Aorta (tissue), 5 donors: ENCODE measurements at regions not wholly inside any gene's neighbourhood (a gene's known extent, or its start where the extent isn't known, plus 50 kb on each side); places are given as distances from the start of the nearest gene placed in this dataset.

ENCODE experiments used
- ATAC-seq: fragments of 200-7000 bp; cut with Tn5 transposase; one replicate; pipeline ENCODE4 v1.9.1; 2022; ENCODE audit warnings: moderate library complexity; ENCODE audit not compliant: low FRiP score
- DNase-seq, 2 donors: peaks; one replicate each; pipeline ENCODE4 v3.0.0-alpha.2; 2020
- H3K27ac ChIP-seq, 2 donors: one replicate each; pipeline ENCODE4 v1.5.1; 2013; ENCODE audit warnings: low read length in 2 of 2, mild to moderate bottlenecking in 2 of 2, moderate library complexity in 2 of 2, control low read depth in 1 of 2, inconsistent platforms in 1 of 2, low read depth in 1 of 2
- H3K27me3 ChIP-seq, 2 donors: one replicate each; pipeline ENCODE4 v1.6.1; 2013; ENCODE audit warnings: control low read depth in 1 of 2, low read length in 1 of 2, mild to moderate bottlenecking in 1 of 2, moderate library complexity in 1 of 2; ENCODE audit not compliant: insufficient read depth in 2 of 2, control insufficient read depth in 1 of 2
- H3K36me3 ChIP-seq, 2 donors: one replicate each; pipeline ENCODE4 v1.6.1; 2013; ENCODE audit warnings: control low read depth in 1 of 2, low read length in 1 of 2, mild to moderate bottlenecking in 1 of 2; ENCODE audit not compliant: insufficient read depth in 2 of 2, control insufficient read depth in 1 of 2
- H3K4me1 ChIP-seq, 2 donors: one replicate each; pipeline ENCODE4 v1.6.1; 2013; ENCODE audit warnings: low read length in 2 of 2, control low read depth in 1 of 2, mild to moderate bottlenecking in 1 of 2, moderate library complexity in 1 of 2; ENCODE audit not compliant: insufficient read depth in 2 of 2, control insufficient read depth in 1 of 2
- H3K4me3 ChIP-seq, 2 donors: one replicate each; pipeline ENCODE4 v1.5.1; 2013; ENCODE audit warnings: low read length in 2 of 2, control low read depth in 1 of 2, mild to moderate bottlenecking in 1 of 2
- H3K9me3 ChIP-seq: one replicate; pipeline ENCODE4 v1.6.1; 2013; ENCODE audit warnings: mild to moderate bottlenecking, low read length; ENCODE audit not compliant: control insufficient read depth
- WGBS, 2 donors: extraction: QIAGEN DNeasy Blood & Tissue Kit; methylation state at CpG; one replicate each; pipeline ENCODE4 v1.1.7; 2013; 5-methylcytosine and 5-hydroxymethylcytosine counted together
- intact Hi-C, 2 donors: fragments of 100-400 bp; cut with DNase I; formaldehyde crosslinking; loops; one replicate each; pipeline versions ENCODE4 v1.14.2 to v1.15.0; 2022
- donor health status: healthy with polysubstance abuse.
- donor health status: Bipolar disorder and iron deficiency.
- donor health status: DM: no; HTN: no; CAD: no.
- donor health status: DM: no; HTN: no; CAD: no.
- donor health status: DM: yes; HTN: yes; CAD: no.

GRCh38 chr2:15850534-15850933 is 89.8 kb upstream of the MYCN start:
- ATAC-seq (no peak), DNase-seq (no peak)
- no peaks in the 10 kb centered on the region for H3K9me3 ChIP-seq
- WGBS, 2 donors: 85 to 88% methylated on average over 1 of the region's 1 CpG
- no peak overlapping the region for H3K27ac ChIP-seq
- no peaks in the 10 kb centered on the region for H3K4me1 ChIP-seq
- intact Hi-C loops: no loop called here
- no peaks in the 10 kb centered on the region for H3K36me3 ChIP-seq
- H3K4me3 ChIP-seq: no peak overlapping the region
- H3K27me3 ChIP-seq: no peaks in the 10 kb centered on the region

GRCh38 chr2:15851076-15851693 is 89.2 kb upstream of the MYCN start:
- Histone ChIP-seq H3K4me3 (no peak overlapping the region), H3K4me1 (no peaks in the 10 kb centered on the region), H3K36me3 (no peaks in the 10 kb centered on the region), H3K9me3 (no peaks in the 10 kb centered on the region), H3K27me3 (no peaks in the 10 kb centered on the region), H3K27ac (no peak overlapping the region)
- DNase-seq (no peak), ATAC-seq (no peak)
- 86 to 91% methylated on average over 10 of the region's 10 CpGs for WGBS, 2 donors
- intact Hi-C loops: no loop called here

GRCh38 chr2:15852811-15853210 is 87.5 kb upstream of the MYCN start:
- no peak overlapping the region for H3K4me3 ChIP-seq
- no peak for ATAC-seq
- H3K4me1 ChIP-seq: no peaks in the 10 kb centered on the region
- intact Hi-C loops: no loop called here
- H3K27me3 ChIP-seq: no peaks in the 10 kb centered on the region
- no peak for DNase-seq
- 60 to 81% methylated on average over 2 of the region's 2 CpGs for WGBS, 2 donors
- no peaks in the 10 kb centered on the region for H3K36me3 ChIP-seq
- H3K9me3 ChIP-seq: no peaks in the 10 kb centered on the region
- no peak overlapping the region for H3K27ac ChIP-seq

DNA sequence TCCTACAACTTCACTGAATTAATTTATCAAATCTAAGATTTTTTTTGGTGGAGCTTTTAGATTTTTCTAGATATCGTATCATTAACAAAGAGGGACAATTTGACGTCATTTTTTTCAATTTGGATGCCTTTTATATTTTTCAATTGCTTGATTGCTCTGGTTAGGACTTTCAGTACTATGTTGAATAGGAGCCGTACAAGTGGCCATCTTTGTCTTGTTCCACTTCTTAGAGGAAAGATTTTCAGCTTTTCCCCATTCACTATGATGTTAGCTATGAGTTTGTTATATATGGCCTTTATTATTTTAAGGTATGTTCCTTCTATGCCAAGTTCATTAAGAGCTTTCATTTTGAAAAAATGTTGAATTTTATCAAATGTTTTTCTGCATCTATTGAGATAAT is 86.4 kb upstream of the MYCN start:
- no peak for ATAC-seq
- no peak overlapping the region for H3K27ac ChIP-seq
- no peak for DNase-seq
- no peaks in the 10 kb centered on the region for H3K27me3 ChIP-seq
- H3K9me3 ChIP-seq: no peaks in the 10 kb centered on the region
- no peaks in the 10 kb centered on the region for H3K4me1 ChIP-seq
- no peaks in the 10 kb centered on the region for H3K36me3 ChIP-seq
- 52 to 57% methylated on average over 3 of the region's 3 CpGs for WGBS, 2 donors
- intact Hi-C loops: no loop called here
- no peak overlapping the region for H3K4me3 ChIP-seq

DNA sequence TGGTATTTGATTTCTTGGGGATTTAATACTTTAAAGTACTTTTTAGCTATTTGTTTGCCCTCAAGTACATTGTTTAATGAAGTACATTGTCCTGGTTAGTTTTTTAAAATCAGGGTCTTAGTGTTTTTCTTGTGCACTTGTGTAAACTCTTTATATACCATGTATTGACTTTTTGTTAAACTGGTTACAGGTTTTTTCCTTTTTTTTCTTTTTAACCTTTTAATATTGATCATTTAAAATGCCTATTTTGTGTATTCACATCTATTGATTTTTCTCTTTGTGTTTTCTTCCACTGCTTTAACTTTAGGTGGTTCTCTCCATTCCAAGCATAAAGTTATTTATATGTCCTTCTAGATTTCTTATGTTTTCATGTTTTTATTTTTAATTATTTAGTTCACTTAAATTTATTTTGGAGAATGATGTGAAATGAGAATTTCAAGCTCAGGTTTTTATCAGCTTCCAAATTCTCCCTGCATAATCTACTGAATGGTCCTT is 84.5 kb upstream of the MYCN start:
- H3K9me3 ChIP-seq: no peaks in the 10 kb centered on the region
- H3K4me1 ChIP-seq: no peaks in the 10 kb centered on the region
- H3K27ac ChIP-seq: no peak overlapping the region
- no peak overlapping the region for H3K4me3 ChIP-seq
- peaks cover 0 to 2% of the 10 kb centered on the region in 2 donors for H3K27me3 ChIP-seq
- DNase-seq: no peak
- ATAC-seq: no peak
- intact Hi-C loops: no loop called here
- no peaks in the 10 kb centered on the region for H3K36me3 ChIP-seq

GRCh38 chr2:15856318-15856717 is 84.0 kb upstream of the MYCN start:
- WGBS, 2 donors: 88% methylated on average over 3 of the region's 3 CpGs
- Histone ChIP-seq H3K27me3 (peaks cover 0 to 2% of the 10 kb centered on the region in 2 donors), H3K27ac (no peak overlapping the region), H3K36me3 (no peaks in the 10 kb centered on the region), H3K4me3 (no peak overlapping the region), H3K4me1 (no peaks in the 10 kb centered on the region), H3K9me3 (no peaks in the 10 kb centered on the region)
- ATAC-seq (no peak), DNase-seq (no peak)
- intact Hi-C loops: no loop called here

- peaks cover 2% of the 10 kb centered on the region for H3K9me3 ChIP-seq
- H3K27ac ChIP-seq: no peak overlapping the region
- no peak for ATAC-seq
- WGBS, 2 donors: 77 to 82% methylated on average over 6 of the region's 6 CpGs
- no peaks in the 10 kb centered on the region for H3K4me1 ChIP-seq
- H3K4me3 ChIP-seq: no peak overlapping the region
- no peaks in the 10 kb centered on the region for H3K36me3 ChIP-seq
- DNase-seq: no peak
- intact Hi-C loops: no loop called here
- peaks cover 0 to 2% of the 10 kb centered on the region in 2 donors for H3K27me3 ChIP-seq
Measured at GRCh38 chr2:15858466-15858865, 81.9 kb upstream of the MYCN start.

DNA sequence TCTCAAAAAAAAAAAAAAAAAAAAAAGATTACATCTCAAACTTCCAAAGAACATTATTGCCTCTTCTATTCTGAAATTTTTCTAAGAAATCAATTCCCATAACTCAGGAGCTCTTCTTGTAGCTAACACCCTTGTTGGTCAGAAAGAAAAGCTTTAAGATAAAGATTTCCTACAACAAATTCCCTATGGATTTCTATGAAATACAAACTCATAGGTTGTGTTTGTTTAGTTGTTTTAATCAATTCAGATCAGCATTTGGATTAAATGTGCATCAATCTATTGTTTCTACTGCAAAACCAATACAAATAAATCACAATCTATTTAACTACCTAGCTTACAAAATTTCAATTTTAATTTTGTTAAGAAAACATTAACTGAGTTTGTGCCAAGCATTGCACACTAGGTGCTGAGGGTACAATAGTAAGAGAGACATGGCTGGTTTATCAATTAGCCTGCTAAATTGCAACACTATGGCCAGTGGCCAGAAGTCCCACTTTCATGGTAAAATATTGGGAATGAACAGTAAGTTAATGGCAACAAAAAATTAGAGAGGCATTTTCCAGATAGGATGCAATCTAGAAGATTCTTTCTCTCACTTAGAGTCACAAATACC is 80.2 kb upstream of the MYCN start:
- Histone ChIP-seq H3K4me3 (no peak overlapping the region), H3K9me3 (peaks cover 2% of the 10 kb centered on the region), H3K27me3 (peaks cover 0 to 2% of the 10 kb centered on the region in 2 donors), H3K4me1 (no peaks in the 10 kb centered on the region), H3K36me3 (no peaks in the 10 kb centered on the region), H3K27ac (no peak overlapping the region)
- ATAC-seq: no peak
- no peak for DNase-seq
- intact Hi-C loops: no loop called here

- Histone ChIP-seq H3K36me3 (no peaks in the 10 kb centered on the region), H3K4me1 (no peaks in the 10 kb centered on the region), H3K9me3 (peaks cover 2% of the 10 kb centered on the region), H3K27me3 (peaks cover 0 to 2% of the 10 kb centered on the region in 2 donors), H3K27ac (no peak overlapping the region), H3K4me3 (no peak overlapping the region)
- no peak for DNase-seq
- ATAC-seq: no peak
- intact Hi-C loops: no loop called here
- WGBS, 2 donors: 67 to 70% methylated on average over 1 of the region's 1 CpG
Measured at GRCh38 chr2:15860760-15861159, 79.6 kb upstream of the MYCN start.
